Inflammatory macrophage treated with lipopolysaccharide for 4 hours (primary cell): ENCODE measurements at regions not wholly inside any gene's neighbourhood (a gene's known extent, or its start where the extent isn't known, plus 50 kb on each side); places are given as distances from the start of the nearest gene placed in this dataset.

Experiments used
- DNase-seq: peaks from one replicate; pipeline ENCODE4 v3.0.0-alpha.2; 2020

DNA sequence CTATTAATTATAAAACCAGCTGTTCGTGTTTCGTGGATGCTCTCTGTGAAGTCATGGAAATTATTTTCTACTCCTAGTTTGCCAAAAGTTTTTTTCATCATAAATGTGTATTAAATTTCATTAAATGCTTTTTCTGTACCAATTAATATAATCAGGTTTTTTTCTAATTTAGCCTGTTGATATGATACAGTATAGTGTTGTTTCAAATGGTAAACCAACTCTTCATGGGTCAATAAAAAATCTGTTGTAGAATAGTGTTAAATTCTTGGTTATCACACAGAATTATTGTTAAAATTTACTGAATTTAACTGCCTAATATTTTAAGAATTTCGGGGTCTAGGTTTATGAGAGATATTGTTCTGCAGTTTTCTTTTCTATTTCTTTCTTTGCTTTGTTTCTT, 505.9 kb upstream of the MANEA start:
- DNase-seq, result no peak

DNA sequence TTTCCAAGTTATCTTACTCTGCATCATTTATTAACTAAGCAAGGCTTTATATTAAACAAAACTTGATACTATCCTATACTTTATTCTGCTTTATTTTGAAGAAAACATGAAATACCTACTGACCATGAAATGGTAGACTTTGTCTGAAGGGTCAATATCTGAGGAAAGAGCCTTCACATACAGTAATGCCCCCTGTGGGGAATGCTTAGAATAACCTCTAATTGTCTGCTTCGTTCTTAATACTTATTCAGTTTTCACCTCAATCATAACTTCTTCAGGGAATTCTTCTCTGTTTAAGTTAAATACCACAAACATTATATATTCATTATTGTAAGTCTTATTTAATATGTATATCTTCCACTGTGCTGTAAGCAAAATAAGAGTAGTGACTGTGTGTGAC, 498.9 kb upstream of the MANEA start:
- no peak for DNase-seq

DNA sequence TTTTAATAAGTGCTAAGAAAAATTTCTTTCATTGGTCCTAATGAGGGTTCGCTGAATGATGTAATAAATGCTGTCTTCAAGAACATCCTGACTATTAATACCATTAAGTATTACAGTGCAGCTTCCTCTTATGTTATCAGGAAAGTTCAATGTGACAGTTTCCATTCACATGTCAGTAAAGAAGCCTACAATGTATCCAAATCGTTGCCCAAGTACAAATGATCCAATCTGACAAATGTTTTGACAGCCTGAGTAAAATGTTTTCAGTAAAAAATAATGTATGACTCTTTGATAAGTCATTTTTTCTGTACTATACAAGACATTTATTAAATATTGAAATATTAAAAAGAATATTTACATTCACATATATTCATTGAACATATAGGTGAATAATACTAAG, 496.1 kb upstream of the MANEA start:
- no peak for DNase-seq

DNA sequence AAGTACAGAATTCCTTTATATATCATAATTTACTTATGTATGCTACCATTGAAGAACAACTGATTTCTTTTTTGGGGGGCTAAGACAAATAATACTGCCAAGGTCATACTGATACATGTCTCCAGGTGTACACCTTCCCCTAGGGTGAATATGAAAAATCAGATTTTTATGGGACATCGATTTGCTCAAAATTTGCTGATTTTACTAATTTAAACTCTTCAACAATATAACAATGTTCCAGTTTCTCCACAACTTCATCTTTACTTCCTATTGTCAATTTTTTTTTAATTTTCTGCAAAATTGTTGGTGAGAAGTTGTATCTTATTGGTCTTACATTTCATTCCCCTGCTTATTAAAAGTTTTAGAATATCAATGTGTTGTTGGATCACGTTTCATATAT, 495.4 kb upstream of the MANEA start:
- DNase-seq, result no peak

DNA sequence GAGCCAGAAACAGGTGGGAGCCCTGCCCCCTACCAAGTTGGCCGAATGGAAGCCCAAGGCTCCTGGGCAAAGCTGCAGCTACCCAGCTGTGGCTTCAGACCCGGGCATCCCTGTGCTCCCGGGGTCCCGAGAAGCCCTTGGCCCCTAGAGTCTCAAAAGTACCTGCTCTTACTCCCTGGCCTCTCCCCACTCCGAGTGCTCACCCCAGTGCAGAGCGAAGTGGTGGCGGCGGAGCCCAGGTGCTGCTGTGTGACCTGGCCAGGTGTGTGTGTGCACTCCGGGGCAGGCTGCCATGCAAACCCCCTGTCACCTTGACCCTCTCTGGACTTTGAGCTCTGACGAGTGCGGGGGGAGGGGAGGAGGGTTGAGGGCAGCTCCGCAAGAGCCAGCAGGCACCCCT, 493.8 kb upstream of the MANEA start:
- DNase-seq, result no peak

DNA sequence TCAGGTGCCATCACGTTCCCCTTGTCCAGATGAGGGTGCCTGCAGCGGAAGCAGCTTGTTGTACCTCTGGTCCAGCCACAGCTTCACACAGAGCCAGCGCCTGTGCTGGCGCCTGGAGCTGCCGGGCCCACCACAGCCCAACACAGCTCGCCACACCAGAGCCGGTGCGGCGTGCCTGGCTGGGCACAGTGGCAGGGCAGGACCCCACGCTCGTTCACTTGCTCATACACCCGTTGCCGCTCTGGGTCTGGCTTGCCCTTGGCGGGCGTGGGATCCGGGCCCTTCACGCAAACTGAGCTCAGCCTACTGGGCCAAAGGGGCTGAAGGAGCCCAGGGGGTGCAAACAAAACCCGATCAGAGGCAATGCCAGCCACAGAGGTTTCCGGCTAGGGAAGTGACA, 492.5 kb upstream of the MANEA start:
- no peak for DNase-seq

DNA sequence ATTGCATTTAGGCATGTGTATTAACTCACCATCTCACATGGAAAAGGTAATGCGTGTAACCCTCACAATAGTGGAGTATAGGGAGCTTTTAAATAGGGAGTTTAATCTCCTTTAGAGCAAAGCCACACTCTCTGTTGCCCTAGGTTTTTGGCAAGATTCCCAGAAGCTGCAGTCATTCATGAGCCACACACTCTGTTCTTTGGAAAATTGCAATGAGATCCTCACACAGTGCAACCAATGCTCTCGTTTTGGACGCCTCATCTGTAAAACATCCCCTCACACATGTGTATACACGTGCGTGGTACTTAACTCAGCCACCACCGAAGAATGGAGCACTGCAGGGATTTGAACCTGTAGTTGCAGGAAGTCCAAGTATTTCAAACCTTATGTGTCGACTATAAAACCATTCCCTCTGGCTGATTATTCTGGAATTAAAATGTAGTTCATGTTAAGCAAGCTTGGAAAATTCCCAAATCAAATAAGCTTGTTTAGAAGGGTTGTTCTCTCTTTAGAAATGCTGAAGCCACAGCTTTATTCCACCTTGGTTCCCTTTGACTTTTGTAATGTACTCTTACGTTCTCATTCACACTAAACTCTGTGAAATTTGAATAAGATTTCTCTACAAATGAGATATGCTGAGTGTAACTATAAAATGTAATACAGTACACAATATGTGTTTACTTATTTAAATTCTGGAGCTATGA, 489.8 kb upstream of the MANEA start:
- DNase-seq, result no peak

DNA sequence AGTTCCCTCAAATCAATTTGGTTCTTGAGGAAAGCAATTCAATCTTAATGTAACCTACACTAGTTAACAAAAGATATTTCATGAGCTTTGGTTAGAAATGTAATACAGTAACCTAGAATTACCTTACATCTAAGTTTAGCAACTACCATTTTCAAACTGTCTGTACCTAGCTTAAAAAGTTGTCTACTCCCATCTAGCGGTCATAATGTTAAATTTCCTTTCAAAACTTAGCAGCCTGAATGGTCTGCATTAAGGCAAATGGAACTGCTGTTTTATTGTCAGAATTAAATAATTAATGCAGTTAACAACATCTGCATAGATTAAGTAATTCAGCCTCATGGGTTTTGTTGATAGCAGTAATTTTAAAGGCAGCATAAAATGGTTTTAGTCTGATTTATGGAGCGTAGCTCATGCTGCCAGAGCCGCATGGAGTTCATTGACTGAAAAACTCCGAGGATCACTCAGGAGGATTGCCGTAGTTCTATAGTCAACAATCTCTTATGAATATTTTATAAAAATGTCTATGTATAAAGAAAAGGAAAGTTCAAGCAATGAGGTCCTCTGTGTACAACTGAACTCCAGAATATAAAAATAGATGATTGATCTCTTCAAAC, 485.4 kb upstream of the MANEA start:
- peak; percentile 33 for DNase-seq

DNA sequence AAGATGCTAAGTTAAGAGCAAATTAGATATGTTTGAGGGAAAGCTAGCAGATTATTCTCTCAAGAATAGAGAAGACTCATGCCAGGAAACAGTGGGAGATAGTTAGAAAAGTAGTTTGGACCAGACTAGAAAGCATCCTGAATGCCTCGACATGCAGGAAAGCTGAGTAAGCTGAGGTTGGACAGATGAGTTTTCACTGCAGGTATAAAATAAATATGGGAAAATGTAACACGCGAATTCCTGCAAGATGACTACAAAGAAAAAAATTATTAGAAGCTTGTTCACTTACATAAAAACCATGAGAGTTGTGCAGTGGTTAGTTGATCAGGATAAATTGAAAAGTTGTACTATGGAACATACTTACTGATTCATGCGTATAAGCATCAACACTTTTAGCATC, 484.2 kb upstream of the MANEA start:
- DNase-seq, result no peak

DNA sequence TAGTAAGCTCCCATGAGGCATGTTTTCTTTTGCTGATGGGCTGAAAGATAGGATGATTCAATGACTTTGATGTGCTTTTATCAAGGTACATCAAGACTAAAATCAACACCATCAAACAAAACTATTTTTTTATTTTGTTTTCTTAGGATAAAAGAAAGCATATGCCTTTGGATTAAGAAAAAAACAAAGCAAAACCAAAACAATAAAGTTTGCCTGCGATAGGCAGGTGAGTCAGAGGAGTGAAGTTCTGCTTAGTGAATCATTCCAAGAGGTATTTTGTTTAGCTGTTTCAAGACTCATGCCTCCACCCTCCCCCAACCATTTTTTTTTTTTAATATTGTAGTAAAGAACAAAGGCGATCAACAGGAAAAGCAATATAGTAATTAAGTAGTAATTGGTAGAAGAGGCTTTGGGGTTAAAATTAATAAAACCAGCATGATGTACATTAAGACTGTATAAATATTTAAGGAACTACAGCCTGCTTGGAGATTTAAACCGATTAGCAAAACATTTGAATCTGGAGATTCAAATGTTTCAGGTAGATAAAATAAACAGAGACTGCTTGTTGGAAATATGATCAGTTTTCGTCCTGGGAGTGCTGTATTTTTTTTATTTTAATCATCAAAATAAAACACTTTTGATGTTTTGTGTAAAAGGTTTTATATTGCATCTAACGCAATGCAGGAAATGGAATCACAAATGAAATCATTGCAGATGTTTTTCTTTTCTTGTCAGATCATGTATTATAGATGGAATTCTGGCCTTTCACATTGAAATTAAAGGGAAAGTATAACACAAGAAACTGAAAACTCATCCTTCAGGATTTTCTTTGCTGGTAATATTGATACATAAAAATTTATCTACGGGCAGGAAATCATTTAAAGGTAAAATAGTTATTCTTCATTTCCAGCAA, 482.3 kb upstream of the MANEA start:
- no peak for DNase-seq

DNA sequence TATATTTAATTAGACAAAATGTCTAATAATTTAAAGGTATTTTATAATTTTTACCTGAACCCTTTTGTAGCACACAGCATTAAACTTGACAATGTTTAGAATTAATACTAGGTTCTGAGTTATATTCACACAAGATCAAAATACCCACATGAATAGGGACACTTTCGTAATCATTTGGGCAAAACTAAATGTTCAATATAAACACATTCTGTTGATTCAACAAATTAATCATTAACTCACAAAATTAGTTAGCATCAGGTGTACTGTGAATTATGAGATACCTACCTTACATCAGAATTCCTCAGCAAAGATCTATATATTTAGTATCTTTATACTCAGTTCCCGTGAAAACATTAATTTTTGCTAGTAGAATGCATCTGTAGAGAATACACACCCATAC, 481.5 kb upstream of the MANEA start:
- DNase-seq, result no peak

DNA sequence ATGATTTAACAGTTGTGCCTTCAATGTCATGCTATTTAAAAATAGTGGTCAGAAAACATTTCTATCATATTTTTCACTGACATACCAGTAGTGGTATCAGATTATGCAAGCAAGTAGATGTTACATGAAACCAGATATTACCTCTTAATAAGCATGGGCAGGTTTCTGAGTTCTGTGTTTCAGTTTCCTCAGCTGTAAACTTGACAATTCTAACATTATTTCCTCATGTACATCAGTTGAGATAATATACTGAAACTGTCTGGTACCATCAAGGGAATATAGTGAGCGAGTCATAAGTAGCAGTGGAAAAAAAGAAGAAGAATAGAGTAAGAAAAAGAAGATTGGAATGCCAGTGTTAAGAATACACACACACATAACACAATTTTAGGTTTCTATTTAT, 477.9 kb upstream of the MANEA start:
- DNase-seq, result no peak

DNA sequence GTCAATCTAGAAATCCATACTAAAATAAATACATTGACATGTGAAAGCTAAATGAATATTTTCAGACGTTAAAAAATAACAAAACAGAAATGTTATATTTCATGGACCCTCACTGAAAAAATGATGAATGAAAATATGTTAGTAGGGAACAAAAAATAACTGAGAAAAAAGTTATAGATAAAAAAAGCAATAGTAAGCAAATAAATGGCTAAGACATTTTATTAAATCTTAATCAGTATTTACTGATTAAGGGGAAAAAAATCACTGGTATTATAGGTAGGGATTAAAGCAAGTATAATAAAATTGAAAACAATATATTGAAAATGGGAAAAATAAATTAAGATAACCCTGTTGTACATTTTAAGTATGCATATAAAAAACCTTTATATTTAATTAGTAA, 468.1 kb upstream of the MANEA start:
- no peak for DNase-seq

DNA sequence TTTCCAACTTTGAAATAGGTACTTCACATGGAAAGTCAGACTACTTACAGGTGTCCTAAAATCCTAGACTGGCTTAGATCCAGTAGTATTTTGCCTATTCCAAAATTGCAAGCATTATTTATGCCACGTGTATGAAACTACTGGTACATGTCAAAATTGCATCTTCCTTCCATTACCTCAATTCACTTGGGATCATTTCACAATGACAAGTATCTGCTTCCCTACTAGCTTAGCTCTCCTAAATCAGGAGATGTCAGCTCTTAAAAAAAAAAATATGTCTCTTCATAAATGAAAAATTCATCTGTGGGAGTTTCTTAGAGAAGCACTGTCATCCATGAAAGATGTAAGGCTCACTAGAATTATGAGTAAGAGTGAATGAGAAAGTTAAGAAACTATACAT, 466.6 kb upstream of the MANEA start:
- DNase-seq, result no peak

DNA sequence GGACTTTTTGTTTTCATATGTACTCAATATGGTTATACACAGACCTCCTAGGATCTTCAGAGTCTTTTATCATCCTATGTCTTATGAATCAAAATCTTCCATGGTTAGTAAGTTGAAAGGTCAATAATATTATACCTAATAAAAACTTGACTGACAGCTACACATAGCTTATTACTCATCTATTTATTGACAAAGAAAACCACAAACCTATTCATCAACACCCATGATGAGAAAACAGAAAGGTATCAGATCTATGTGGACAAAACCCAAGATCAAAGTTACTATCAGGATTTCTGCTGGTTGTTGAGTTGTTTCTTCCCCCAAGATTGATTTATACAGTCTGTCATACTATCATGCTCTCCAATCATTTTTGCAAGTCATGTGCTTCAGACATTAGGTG, 460.1 kb upstream of the MANEA start:
- no peak for DNase-seq

DNA sequence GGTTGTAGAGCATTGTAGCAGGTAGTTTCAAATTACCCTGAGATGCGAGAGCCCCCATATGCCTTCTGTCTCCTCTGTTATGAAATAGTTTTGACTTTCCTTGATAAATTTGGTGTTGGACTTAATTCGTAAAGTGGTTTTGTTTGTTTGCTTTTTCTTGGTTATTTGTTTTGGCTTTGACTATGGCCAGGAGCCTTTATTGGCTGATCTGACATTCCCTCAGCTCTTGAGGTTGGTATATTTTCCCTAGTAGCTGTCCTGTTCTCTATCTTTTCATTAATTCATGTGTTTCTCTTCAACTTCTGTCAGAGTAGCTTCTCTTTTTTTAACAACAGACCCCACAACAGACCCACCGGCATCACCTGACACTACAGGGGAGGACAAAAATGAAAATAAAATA, 457.4 kb upstream of the MANEA start:
- no peak for DNase-seq

DNA sequence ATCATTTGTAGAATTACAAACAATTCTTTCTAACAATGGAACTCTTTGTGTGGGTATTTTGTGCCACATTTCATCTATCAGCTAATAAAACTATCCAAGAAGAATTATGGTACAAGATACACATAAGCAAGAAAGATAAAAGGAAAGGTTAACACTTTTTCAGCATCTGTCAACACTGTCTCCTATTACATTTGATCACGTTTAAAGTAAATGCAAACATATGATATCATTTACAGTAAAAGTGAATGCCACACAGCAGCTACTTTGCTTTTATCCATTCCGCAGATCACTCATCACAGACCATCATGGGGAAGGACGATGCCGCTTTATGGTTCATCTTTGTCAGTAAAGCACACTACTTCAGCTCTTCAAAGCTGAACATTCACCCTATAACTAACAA, 456.4 kb upstream of the MANEA start:
- DNase-seq, result no peak

DNA sequence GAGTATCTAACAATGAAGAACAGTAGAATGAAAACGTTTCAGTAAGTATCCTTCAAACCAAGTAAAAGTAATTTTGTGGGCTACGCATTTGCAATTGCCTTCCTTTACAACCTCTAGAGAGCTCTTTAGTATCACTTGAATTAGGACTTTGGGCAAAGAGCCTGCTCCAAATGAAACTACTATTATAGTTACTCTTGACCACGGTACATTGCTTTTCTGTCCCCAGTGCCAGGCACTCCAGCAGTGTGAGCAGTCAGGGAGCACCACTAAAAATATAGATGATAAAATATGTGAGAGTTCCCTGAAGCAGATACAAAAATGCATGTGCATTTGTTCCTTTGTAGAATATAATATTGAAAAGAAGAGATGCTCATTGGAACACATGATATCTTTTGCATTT, 450.1 kb upstream of the MANEA start:
- no peak for DNase-seq

DNA sequence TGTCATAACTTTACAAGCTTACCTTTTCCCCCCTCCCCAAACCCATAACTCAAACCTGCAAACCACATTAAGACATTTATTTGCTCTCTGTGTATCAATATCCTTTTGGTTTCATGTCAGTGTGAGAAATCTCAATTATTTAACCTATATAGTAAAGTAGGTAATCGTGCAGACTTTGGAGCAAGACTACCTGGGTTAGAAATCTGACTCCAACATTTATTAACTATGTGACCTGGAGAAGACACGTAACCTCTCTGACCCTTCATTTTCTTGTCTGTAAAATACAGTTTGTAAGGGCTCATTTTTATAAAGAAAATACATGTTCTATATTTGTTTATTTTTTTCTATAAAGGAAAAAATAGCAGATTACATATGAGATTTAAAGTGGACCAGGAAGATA, 448.9 kb upstream of the MANEA start:
- DNase-seq, result no peak

DNA sequence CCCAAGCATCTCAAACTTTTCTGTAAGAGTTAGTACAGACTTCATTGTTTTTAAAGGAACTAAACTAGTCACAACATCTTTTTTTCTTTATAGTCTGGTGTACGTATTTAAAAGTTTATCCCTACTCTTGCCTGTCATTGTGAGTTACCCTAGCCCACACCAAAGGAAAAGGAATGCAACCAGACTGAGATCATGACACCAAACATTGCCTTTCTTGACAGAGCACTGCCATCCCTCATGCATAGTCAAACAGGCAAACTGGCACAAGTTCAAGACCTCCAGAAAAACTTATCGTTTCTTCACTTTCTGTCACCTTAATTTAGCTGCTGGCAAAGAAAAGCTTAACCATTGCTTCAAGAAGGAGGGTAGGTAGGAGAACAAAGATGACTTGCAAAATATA, 448.4 kb upstream of the MANEA start:
- no peak for DNase-seq

DNA sequence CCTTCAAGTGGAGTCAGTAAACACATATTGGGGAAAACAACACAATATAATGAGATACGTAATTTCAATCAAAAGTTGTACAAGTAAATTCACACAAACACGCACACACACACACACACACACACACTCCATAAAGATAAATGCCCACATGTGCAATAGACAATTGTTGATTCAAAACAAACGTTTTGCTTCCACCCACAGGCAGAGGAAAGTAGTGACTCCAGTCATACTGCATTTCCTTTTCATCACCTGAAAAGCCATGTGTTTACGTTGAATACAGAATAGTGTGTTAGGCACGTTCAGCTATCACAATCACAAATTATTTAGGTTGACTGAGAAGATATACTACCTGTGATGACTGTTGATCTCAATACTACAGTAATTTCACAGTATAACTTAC, 443.8 kb upstream of the MANEA start:
- no peak for DNase-seq

DNA sequence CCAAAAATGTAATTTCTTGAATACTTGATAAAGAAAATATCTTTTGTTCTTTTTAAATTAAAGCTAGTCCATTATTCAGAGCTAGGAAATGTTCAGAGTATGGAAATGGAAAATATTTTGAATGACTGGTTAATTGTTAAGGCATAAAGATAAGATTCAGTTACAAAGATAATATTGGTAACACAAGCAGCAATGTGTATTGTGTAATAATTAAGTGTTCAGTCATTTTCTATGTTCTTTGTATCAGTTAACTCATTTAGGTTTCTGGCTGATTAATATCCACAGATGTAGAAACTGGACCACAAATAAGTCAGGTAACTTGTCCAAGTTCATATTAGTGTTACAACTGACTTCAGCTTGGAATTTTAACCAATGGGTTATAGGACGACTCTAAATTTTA, 442.2 kb upstream of the MANEA start:
- no peak for DNase-seq

DNA sequence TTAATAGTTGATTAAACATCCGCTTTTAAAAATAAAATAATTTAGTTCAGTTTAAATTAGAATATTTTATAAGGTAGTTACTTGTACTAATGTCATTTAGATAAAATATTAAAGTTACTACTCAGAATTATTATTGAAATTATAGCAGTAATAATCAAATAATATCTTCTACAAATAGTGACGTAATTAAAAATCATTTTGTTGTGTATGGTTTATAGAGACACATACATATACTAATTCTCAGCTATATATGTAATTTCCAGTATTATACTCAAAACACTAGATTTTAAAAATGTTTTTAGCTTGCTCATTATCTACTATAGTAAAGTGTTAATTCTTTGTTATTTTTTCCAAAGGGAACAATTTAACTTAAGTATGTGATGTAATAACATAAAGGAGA, 435.2 kb upstream of the MANEA start:
- no peak for DNase-seq

DNA sequence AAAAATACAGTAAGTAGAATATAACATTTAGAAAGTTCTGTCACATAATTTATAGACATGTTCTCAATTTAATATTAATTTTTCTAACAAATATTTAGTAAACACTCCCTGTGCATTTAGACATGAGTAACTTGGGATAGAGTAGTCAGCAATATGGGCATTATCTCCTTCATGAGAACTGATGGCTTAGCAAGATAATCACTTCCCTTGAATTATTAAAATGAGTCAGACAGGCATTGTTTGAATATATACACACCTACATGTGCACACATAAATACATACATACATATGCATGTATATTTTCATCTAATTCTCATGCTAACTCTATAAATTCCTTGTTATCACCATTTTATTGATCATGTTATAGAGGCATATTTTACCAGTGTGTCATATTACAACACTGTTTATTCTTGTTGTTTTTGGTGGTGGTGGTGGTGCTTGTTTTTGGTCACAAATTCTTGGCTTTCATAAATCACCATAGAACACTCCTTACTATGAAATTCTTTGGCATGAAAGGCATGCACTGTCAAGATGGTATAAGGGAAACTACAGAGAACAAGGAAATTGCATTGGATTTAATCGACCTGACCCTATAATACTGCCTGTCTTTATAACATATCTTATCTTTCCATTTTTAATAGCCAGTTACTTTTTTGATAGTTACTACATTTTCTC, 434.5 kb upstream of the MANEA start:
- DNase-seq, result no peak
